Activated effector memory CD4-positive, alpha-beta T cell treated with anti-CD3 and anti-CD28 coated beads, Interleukin-2, amount 50 U/mL, for 16 hours (primary cell): ENCODE measurements at regions not wholly inside any gene's neighbourhood (a gene's known extent, or its start where the extent isn't known, plus 50 kb on each side); places are given as distances from the start of the nearest gene placed in this dataset.
"Not testable (repeated sequence)": the region's sequence is repeated elsewhere in the genome, so short reads cannot be mapped to it uniquely, and the experiment has no call there.

Experiments
- DNase-seq: peaks from one replicate; pipeline ENCODE4 v3.0.0-alpha.2; 2020

- DNase-seq = no peak
Observed at GRCh38 chr3:127520993-127521392, 69.5 kb downstream of the TPRA1 start.

GRCh38 chr3:127518456-127519081, 72.0 kb downstream of the TPRA1 start:
- DNase-seq = no peak

DNA sequence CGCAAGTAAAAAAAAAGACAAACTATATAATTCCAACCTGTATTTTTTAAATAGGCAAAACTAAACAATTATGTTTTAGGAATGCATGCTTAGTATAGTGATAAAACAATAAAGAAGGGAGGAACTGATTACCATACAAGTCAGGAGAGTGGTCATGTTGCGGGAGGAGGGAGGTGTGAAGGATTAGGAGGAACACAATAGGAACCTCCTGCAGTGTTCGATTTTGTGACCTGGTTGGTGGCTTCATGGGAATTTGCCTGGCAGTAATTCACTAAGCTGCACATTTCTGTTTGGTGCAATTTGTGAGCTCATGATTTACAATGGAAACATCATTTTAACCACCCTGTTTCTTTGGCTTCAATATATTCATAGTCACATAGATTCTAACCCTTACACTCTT, 78.3 kb downstream of the TPRA1 start:
- no peak for DNase-seq

DNA sequence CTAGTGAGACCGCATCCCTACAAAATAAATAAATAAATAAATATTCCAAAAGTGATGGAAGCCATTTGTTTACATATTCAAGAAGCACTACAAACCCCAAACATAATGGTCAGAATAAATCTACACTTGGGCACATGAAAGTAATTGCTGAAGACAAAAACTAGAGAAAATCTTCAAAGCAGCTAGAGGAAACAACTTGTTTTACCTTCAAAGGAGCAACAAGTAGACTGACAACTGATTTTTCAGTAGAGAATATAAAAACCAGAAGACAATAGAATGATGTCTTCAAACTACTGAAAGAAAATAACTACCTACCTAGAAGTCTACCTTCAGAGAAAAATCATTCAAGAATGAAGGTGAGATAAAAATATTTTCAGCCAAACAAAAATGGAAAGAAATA, 89.4 kb downstream of the TPRA1 start:
- no peak for DNase-seq

GRCh38 chr3:127497676-127498075, 92.9 kb downstream of the TPRA1 start:
- DNase-seq = no peak

DNA sequence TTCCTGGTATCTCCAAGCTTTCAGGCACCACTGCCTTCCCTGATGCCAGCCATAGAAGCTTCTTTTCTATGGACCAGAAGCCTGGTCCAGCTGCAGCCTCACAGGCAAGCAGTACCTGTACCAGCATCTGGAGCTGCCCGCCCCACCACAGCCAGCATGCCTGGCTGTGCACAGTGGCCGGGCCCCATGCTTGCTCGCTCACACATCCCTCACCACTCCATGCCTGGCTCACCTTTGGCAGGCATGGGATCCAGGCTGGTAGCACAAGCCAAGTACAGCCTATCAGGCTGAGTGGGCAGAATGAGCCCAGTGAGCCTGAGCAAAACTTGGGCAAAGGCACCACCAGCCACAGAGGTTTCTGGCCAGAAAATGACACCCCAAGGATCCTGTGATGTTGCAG, 93.4 kb downstream of the TPRA1 start:
- no peak for DNase-seq

GRCh38 chr3:127495821-127496655, 94.5 kb downstream of the TPRA1 start:
- no peak for DNase-seq

DNA sequence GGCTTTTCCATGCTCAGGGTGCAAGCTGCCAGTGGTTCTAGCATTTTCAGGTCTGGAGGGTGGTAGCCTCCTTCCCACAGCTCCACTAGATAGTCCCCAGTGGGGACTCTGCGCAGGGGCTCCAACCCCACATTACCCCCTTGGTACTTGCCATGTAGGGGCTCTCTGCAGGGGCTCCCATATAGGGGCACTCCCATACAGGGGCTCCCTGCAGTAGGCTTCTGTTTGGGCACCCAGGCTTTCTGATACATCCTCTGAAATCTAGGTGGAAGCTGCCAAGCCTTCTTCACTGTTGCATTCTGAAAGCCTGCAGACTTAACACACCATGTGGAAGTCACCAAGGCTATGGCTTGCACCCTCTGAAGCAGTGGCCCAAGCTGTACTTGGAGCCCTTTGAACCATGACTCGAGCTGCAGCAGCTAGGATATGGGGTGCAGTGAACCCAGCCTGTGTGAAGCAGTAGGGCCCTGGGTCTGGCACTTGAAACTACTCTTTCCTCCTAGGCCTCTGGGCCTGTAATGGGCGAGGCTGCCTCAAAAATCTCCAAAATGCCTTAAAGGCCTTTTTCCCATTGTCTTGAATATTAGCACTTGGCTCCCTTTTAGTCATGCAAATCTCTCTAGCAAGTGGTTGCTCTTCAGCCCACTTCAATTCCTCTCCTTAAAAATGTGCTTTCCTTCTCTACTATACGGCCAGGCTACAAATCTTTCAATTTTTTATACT, 96.4 kb downstream of the TPRA1 start:
- DNase-seq = no peak

- DNase-seq = no peak
Observed at GRCh38 chr3:127492426-127492825, 98.1 kb downstream of the TPRA1 start.

GRCh38 chr3:127491909-127492308, 98.6 kb downstream of the TPRA1 start:
- DNase-seq = no peak

GRCh38 chr3:127491323-127491722, 99.2 kb downstream of the TPRA1 start:
- DNase-seq = no peak

DNA sequence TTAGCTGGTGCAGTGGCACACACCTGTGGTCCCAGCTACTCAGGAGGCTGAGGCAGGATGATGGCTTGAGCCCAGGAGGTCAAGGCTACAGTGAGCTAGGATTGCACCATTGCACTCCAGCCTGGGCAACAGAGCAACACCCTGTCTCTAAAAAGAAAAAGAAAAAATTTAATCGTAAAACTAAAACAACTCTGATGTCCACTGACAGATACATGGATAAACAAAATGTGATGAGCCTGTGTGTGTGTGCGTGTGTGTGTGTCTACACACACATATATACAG, 99.6 kb downstream of the TPRA1 start:
- not testable (repeated sequence) for DNase-seq

DNA sequence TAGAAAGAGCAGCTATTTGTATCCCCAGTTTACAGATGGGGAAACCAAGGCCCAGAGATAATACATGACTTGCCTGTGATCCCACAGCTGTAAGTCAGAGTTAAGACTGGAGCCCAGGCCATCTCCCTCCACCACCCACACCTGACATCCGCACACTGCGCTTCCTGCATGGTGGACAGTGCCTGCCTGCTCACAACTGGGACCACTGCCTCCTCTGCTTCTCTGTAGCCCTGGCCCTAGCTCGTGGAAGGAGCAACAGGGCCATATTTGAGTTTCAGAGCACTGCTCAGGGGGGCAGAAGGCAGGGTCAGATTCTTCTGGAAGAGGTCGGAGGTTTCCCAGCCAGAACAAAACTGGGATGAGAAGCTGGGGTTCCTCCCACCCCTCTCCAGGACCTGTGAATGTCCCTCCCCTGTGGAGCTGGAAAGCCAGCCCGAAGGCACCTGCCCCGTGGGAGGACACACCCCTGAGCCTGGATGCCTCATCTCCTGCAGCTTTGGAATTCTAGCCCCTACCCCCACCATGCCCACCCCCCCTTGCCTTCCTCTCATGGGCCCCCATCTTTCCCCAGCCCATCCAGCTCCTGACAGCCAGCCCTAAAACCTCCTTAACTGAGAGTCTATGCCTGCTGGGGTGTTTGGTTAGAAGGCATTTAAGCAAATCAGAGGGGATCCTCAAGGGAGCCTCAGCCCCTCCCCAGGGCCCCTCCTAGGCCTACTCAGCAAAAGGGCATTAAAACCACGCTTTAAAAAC, 100.1 kb downstream of the TPRA1 start:
- DNase-seq = peak; percentile 33

GRCh38 chr3:127489357-127489756, 101.2 kb downstream of the TPRA1 start:
- peak; percentile 34 for DNase-seq

DNA sequence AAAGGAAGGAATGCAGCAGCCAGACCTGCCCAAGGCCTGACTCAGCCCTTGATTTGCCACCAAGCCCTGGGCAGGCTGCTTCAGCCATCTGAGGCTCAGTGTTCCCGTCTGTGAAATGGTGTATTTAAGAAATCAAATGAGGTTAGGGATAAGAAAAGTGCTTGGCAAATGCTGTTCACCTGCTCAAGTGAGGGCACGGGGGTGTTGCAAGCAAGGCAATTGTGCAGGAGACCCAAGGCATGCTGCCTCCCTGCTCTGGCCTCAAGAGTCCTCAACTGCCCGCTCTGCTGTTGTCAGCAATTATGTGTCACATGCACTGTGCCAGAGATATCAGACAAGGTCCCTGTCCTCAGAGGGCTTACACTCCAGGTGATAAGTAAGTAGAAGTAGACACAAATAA, 101.8 kb downstream of the TPRA1 start:
- DNase-seq = no peak

GRCh38 chr3:127488141-127488672, 102.3 kb downstream of the TPRA1 start:
- DNase-seq = peak; percentile 56

DNA sequence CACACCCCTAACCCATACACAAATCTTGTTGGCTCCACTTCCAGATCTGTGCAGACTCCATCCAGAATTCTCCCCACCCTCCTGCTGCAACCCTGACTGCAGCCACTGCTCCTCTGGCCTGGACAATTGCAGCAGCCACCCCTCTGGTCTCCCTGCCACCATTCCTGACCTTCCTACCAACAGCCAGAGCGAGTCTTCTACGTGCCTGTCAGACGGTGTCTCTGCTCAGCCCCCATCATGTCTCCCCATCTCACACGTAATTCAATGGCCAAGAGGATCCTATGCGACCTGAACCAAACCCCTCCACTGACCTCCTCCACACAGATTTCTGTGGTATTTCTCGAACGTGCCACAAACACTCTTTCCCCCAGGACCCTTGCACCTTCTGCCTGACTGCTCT, 103.3 kb downstream of the TPRA1 start:
- no peak for DNase-seq

DNA sequence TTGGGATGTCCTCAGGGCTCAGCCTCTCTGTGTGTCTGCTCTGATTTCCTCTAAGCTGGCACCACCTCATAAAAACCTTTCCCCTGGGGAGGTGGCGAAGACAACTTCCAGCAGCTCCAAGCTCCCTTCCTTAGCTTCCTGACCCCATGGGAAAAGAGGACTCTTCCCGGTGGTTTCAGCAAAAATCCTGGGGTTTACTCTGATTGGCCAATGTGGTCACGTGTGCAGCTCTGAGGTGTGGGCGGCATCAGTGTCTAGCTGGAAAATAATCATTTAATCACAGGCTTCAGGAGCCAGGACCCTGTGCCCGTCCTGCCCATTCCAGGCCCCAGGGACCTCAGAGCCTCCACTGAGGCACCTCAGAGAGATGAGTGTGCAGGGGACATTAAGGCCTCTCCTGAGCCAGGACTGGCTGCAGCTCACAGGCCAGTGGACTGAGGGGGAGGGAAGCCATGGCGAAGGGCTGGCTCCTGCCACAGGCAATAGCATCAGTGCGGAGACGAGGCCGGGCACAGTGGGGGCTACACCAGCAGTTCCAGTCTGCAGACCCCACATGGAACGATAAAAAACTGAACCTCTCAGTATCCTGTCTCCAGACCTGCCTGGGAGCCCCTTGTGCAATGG, 104.1 kb downstream of the TPRA1 start:
- DNase-seq = no peak

DNA sequence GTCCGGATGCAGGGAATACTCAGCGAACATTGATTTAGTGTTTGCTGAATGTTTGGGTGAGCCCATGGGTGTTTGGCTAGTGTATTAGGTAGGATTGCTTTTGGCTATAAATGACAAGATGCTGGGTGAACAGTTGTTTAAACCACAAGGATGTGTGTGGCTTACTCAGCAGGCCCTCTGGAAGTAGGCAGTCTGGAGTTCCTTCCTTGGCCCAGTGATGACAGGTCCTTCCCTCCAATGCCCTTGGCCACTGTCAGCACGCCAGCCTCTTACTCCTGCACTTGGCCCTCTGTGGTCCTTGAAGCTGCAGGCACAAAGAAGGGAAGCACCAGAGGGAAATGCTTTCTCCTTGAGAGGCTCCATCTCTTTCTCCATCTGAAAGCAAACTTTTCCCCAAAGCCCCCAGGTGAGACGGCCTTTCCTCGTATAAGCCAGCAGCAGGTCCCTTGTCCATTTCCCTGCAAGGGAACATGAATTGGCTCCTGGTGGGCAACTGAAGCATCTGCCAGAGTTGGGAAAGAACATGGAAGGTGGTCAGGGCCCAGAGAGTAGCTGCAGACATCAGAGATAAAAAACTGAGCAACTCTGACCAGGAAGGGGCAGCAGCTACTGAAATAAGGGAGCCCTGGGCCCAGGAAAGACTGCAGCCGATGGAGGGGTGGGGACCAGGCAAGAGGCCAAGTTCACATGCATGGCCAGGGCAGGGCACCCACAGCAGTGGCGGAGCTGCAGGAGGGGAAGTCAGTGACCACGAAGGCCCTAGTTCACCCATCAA, 105.0 kb downstream of the TPRA1 start:
- DNase-seq = peak; percentile 14

GRCh38 chr3:127484601-127485388, 105.7 kb downstream of the TPRA1 start:
- DNase-seq = peak; percentile 34
